Activated CD8-positive, alpha-beta memory T cell treated with anti-CD3 and anti-CD28 coated beads, Interleukin-2, amount 50 U/mL, for 48 hours (primary cell): ENCODE measurements at regions not wholly inside any gene's neighbourhood (a gene's known extent, or its start where the extent isn't known, plus 50 kb on each side); places are given as distances from the start of the nearest gene placed in this dataset.
"Not testable (repeated sequence)": the region's sequence is repeated elsewhere in the genome, so short reads cannot be mapped to it uniquely, and the experiment has no call there.

Source experiments
- DNase-seq: peaks from one replicate; pipeline ENCODE4 v3.0.0-alpha.2; 2020

- peak; percentile 85 for DNase-seq
Measured at GRCh38 chr16:33009468-33009867, 184.6 kb upstream of the TP53TG3C start.

GRCh38 chr16:33027121-33027520 lies 166.9 kb upstream of the TP53TG3C start:
- DNase-seq, result not testable (repeated sequence)

- DNase-seq, result not testable (repeated sequence)
Measured at GRCh38 chr16:33027941-33028340, 166.1 kb upstream of the TP53TG3C start.

GRCh38 chr16:33028707-33029390 lies 165.2 kb upstream of the TP53TG3C start:
- not testable (repeated sequence) for DNase-seq

GRCh38 chr16:33048849-33049248 lies 145.2 kb upstream of the TP53TG3C start:
- not testable (repeated sequence) for DNase-seq

- no peak for DNase-seq
Measured at GRCh38 chr16:33059206-33059605, 134.8 kb upstream of the TP53TG3C start.

- not testable (repeated sequence) for DNase-seq
Measured at GRCh38 chr16:33059654-33060421, 134.2 kb upstream of the TP53TG3C start.

GRCh38 chr16:33062763-33063162 lies 131.3 kb upstream of the TP53TG3C start:
- DNase-seq, result not testable (repeated sequence)

- not testable (repeated sequence) for DNase-seq
Measured at GRCh38 chr16:33063365-33064170, 130.5 kb upstream of the TP53TG3C start.

- not testable (repeated sequence) for DNase-seq
Measured at GRCh38 chr16:33064454-33065073, 129.5 kb upstream of the TP53TG3C start.
